ENCODE measurements at regions not wholly inside any gene's neighbourhood (a gene's known extent, or its start where the extent isn't known, plus 50 kb on each side); places are given as distances from the start of the nearest gene placed in this dataset.

DNA sequence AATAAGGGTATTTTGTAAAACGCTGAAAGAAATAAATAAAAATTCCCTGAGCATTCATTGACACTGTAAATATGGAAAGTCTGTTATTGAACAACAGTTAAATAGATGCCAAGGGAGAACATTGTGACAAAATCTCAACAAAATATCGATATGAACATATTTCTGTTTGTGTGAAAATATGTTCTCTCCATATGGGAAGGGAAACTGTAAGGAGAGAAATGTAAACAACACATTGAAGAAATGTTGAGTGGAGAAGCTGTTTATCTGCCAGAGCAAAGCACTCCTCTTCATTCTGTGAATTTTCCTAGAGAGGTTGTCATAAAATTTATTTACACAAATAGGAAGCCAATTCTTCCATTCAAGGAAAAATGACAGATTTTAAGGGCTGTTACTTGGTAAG is 57.1 kb upstream of the EOMES start:
- no peak for TF ChIP-seq CTCF (IDR thresholded peaks at IDR 0.05; ENCODE audit: insufficient read depth, low read depth, low read length)
- no peak overlapping the region for H3K4me3 ChIP-seq (ENCODE audit: low read depth, low read length)
- DNase-seq (ENCODE audit: low read depth) = no peak

DNA sequence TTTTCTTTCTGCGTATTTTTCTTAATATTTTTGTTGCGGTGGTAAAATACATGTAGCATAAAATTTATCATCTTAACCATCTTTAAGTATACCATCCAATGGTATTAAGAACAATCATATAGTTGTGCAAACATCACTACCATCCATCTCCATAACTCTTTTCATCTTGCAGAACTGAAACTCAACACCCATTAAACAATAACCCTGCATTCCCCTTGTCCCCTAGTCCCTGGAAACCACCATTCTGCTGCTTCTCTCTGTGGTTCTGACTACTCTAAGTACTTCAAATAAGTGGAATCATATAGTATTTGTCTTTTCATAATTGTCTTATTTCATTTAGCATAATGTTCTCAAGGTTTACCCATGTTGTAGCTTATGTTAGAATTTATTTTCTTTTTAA is 67.3 kb upstream of the EOMES start:
- no peak for TF ChIP-seq CTCF (IDR thresholded peaks at IDR 0.05; ENCODE audit: insufficient read depth, low read depth, low read length)

GRCh38 chr3:27791956-27792355 is 69.8 kb upstream of the EOMES start:
- no peak for TF ChIP-seq CTCF (IDR thresholded peaks at IDR 0.05; ENCODE audit: insufficient read depth, low read depth, low read length)
- no peak overlapping the region for H3K4me3 ChIP-seq (ENCODE audit: low read depth, low read length)
- DNase-seq (ENCODE audit: low read depth) = no peak

More for the DNA sequence above, 67.3 kb upstream of the EOMES start:
- DNase-seq (ENCODE audit: low read depth) = no peak
- H3K4me3 ChIP-seq (ENCODE audit: low read depth, low read length) = no peak overlapping the region

DNA sequence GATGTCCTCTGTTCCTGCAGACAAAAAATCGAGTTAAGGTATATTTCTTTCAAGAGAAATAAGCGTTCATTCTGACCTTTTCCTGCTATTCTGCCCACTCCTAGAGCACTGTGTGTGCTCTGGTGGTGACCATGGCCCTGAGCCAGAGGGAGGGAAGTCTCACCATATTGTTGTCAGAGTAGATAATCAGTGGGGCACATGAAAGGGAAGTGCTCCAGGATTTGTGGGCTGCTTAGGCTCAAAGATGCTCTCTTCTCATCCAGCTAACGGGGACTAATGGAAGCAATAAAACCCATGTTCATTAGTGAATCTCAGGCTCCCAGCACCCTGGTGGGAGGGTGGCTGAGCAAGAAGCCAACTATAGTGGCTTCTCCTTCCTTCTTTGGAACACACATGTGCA is 70.7 kb upstream of the EOMES start:
- no peak for TF ChIP-seq CTCF (IDR thresholded peaks at IDR 0.05; ENCODE audit: insufficient read depth, low read depth, low read length)
- no peak for DNase-seq (ENCODE audit: low read depth)
- H3K4me3 ChIP-seq (ENCODE audit: low read depth, low read length) = no peak overlapping the region

GRCh38 chr3:27794211-27794610 is 72.1 kb upstream of the EOMES start:
- TF ChIP-seq CTCF (IDR thresholded peaks at IDR 0.05; ENCODE audit: insufficient read depth, low read depth, low read length) = no peak
- no peak overlapping the region for H3K4me3 ChIP-seq (ENCODE audit: low read depth, low read length)
- no peak for DNase-seq (ENCODE audit: low read depth)

DNA sequence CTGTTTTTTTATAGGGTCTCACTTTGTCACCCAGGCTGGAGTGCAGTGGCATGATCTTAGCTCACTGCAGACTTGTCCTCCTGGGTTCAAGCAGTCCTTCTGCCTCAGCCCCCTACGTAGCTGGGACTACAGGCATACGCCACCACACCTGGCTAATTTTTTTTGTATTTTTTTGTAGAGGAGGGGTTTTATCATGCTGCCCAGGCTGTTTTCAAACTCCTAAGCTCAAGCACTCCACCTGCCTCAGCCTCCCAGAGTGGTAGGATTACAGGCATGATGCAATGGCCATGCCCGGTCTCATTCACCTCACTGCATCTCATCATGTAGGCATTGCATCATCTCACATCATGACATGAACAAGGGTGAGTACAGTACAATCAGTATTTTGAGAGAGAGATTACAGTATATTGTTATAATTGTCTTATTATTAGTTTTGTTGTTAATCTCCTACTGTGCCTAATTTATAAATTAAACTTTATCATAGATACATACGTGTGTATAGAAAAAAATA is 74.3 kb upstream of the EOMES start:
- no peak for TF ChIP-seq CTCF (IDR thresholded peaks at IDR 0.05; ENCODE audit: insufficient read depth, low read depth, low read length)
- H3K4me3 ChIP-seq (ENCODE audit: low read depth, low read length) = no peak overlapping the region
- DNase-seq (ENCODE audit: low read depth) = no peak

GRCh38 chr3:27797773-27798172 is 75.7 kb upstream of the EOMES start:
- no peak for TF ChIP-seq CTCF (IDR thresholded peaks at IDR 0.05; ENCODE audit: insufficient read depth, low read depth, low read length)
- H3K4me3 ChIP-seq (ENCODE audit: low read depth, low read length) = no peak overlapping the region
- no peak for DNase-seq (ENCODE audit: low read depth)

Data from fibroblast of villous mesenchyme (primary cell).